HepG2 (cell line): ENCODE measurements at regions not wholly inside any gene's neighbourhood (a gene's known extent, or its start where the extent isn't known, plus 50 kb on each side); places are given as distances from the start of the nearest gene placed in this dataset.

Experiments used
- ATAC-seq: fragments of 200-7000 bp; cut with Tn5 transposase; 3 replicates; pipeline ENCODE4 v1.9.1; 2020; ENCODE audit warnings: mild to moderate bottlenecking, moderate library complexity
- BruUV-seq: library from RNA; stranded (reverse); fragments of 400-500 nt; replicated peaks from 2 replicates; lab custom pipeline; 2021; lab: Mats Ljungman, UMichigan
- CTCF ChIA-PET: fragments of 300-600 bp; formaldehyde crosslinking; extraction: SDS; loops from one replicate; lab custom pipeline; 2021; ENCODE audit warnings: low total read pairs, inconsistent platforms, low intra/inter-chr PET ratio; lab: Yijun Ruan, JAX
- POLR2A ChIA-PET: fragments of 350-600 bp; sonication (Branson Sonifier 250); formaldehyde crosslinking; loops from one replicate; lab custom pipeline; 2020; ENCODE audit warnings: antibody characterized with exemption, inconsistent platforms; lab: Yijun Ruan, JAX
- DNase-seq: peaks from one replicate; pipeline ENCODE4 v3.0.0-alpha.2; 2015; ENCODE audit warnings: low spot score
- FAIRE-seq: peaks from 3 replicates; lab custom pipeline; 2011; peaks lifted over from hg19 to GRCh38; lab: Jason Lieb, UNC
- H2AFZ ChIP-seq: one replicate; pipeline ENCODE4 v1.6.1; 2011; ENCODE audit warnings: low read length, inconsistent platforms
- H3K27ac ChIP-seq: fragments of 300-600 bp; 3 replicates; pipeline ENCODE4 v1.8.0; 2011; ENCODE audit warnings: mixed run types, mild to moderate bottlenecking, mixed read lengths, low read length, inconsistent platforms; ENCODE audit not compliant: insufficient read depth; ENCODE audit errors: extremely low read length
- H3K27me3 ChIP-seq, 2 experiments: fragments of 200-600 bp in 1 of 2; 2 replicates in 1 of 2; 3 replicates in 1 of 2; pipeline versions ENCODE4 v1.6.0 to v1.8.0; 2011; ENCODE audit warnings: low read length in 2 of 2, mild to moderate bottlenecking in 2 of 2, moderate library complexity in 2 of 2, inconsistent platforms in 1 of 2; ENCODE audit not compliant: insufficient read depth in 2 of 2, control insufficient read depth in 1 of 2
- H3K36me3 ChIP-seq, 2 experiments: fragments of 200-600 bp in 1 of 2; replicated peaks in 1 of 2; 2 replicates in 1 of 2; 3 replicates in 1 of 2; pipeline versions ENCODE4 v1.5.1 to v1.8.0; 2011; ENCODE audit warnings: low read length in 2 of 2, inconsistent platforms in 1 of 2; ENCODE audit not compliant: insufficient read depth in 2 of 2, control insufficient read depth in 1 of 2
- H3K4me1 ChIP-seq: 2 replicates; pipeline ENCODE4 v1.5.1; 2012; ENCODE audit warnings: low read length, inconsistent platforms; ENCODE audit not compliant: insufficient read depth
- H3K4me2 ChIP-seq: 2 replicates; pipeline ENCODE4 v1.6.0; 2011; ENCODE audit warnings: low read depth, low read length, inconsistent platforms
- H3K4me3 ChIP-seq, 3 experiments: fragments of 200-600 bp in 1 of 3; sonication (generic), shearing (Covaris generic) in 1 of 3; replicated peaks in 1 of 3; 2 replicates each; pipeline ENCODE4 v1.5.1; 2011 to 2016; ENCODE audit warnings: low read length in 3 of 3, inconsistent platforms in 2 of 3, low read depth in 2 of 3, mild to moderate bottlenecking in 2 of 3, control low read depth in 1 of 3, mixed read lengths in 1 of 3; ENCODE audit not compliant: insufficient read depth in 1 of 3
- H3K79me2 ChIP-seq: one replicate; pipeline ENCODE4 v1.6.1; 2011; ENCODE audit warnings: low read length, inconsistent platforms; ENCODE audit not compliant: insufficient read depth
- H3K9ac ChIP-seq: 2 replicates; pipeline ENCODE4 v1.6.0; 2011; ENCODE audit warnings: mild to moderate bottlenecking, low read depth, low read length, inconsistent platforms; ENCODE audit not compliant: insufficient read depth
- H3K9me3 ChIP-seq: 2 replicates; pipeline ENCODE4 v1.5.1; 2012; ENCODE audit warnings: mild to moderate bottlenecking, low read length
- H4K20me1 ChIP-seq: 2 replicates; pipeline ENCODE4 v1.6.0; 2011; ENCODE audit warnings: inconsistent platforms, mild to moderate bottlenecking, low read length, moderate library complexity; ENCODE audit not compliant: insufficient read depth
- MAFF ChIP-seq: IDR thresholded peaks from 2 replicates; pipeline ENCODE4 v1.6.1; 2011; ENCODE audit warnings: low read depth, low read length, improper control_type of control experiment
- NFIB ChIP-seq: sonication (generic); formaldehyde crosslinking; IDR thresholded peaks from 2 replicates; pipeline ENCODE4 v1.9.0; 2021; ENCODE audit warnings: missing genetic modification reagents, mild to moderate bottlenecking, borderline replicate concordance
- POLR2G ChIP-seq: fragments of 200-400 bp; formaldehyde crosslinking; IDR thresholded peaks from 2 replicates; pipeline ENCODE4 v1.6.1; 2018; ENCODE audit warnings: mild to moderate bottlenecking, low read depth, low read length, moderate library complexity
- TFAP4 ChIP-seq: sonication (generic); IDR thresholded peaks from 2 replicates; pipeline ENCODE4 v1.6.1; 2016; ENCODE audit warnings: low read depth, borderline replicate concordance
- ZNF124 ChIP-seq: sonication (generic); formaldehyde crosslinking; IDR thresholded peaks from 2 replicates; pipeline ENCODE4 v1.4.0; 2020; ENCODE audit warnings: missing genetic modification reagents
- ZNF24 ChIP-seq: fragments of 450-650 bp; IDR thresholded peaks from 2 replicates; pipeline ENCODE4 v1.6.1; 2017; ENCODE audit warnings: antibody characterized with exemption, mild to moderate bottlenecking
- ZNF431 ChIP-seq: sonication (generic); formaldehyde crosslinking; IDR thresholded peaks from 2 replicates; pipeline ENCODE4 v1.9.0; 2022; ENCODE audit warnings: missing genetic modification reagents, low read depth, mild to moderate bottlenecking, borderline replicate concordance
- WGBS: methylation state at CpG from one replicate; pipeline ENCODE4 v1.1.6; 2017; ENCODE audit warnings: low lambda C conversion rate; 5-methylcytosine and 5-hydroxymethylcytosine counted together
- in situ Hi-C: cut with HindIII; loops from 2 replicates; pipeline ENCODE4 v1.10.0; 2017; ENCODE audit warnings: low pct_unique_long_range_greater_than_20kb; ENCODE audit not compliant: extremely low pct_ligation_motif_present
- intact Hi-C: fragments of 100-400 bp; cut with micrococcal nuclease; formaldehyde crosslinking; loops from one replicate; pipeline ENCODE4 v1.10.0; 2022; ENCODE audit not compliant: unreplicated experiment
- TF ChIP-seq, protein P1 (sequence below): sonication (generic); formaldehyde crosslinking; conservative IDR thresholded peaks from 2 replicates; pipeline ENCODE4 v1.4.0; 2020; ENCODE audit warnings: missing genetic modification reagents
- TF ChIP-seq, protein P2 (sequence below): IDR thresholded peaks from 2 replicates; pipeline ENCODE4 v1.6.1; 2012; ENCODE audit warnings: low read length, improper control_type of control experiment
- TF ChIP-seq, protein P3 (sequence below): sonication (generic); formaldehyde crosslinking; IDR thresholded peaks from 2 replicates; pipeline ENCODE4 v1.9.0; 2021; ENCODE audit warnings: mild to moderate bottlenecking, missing genetic modification reagents

DNA sequence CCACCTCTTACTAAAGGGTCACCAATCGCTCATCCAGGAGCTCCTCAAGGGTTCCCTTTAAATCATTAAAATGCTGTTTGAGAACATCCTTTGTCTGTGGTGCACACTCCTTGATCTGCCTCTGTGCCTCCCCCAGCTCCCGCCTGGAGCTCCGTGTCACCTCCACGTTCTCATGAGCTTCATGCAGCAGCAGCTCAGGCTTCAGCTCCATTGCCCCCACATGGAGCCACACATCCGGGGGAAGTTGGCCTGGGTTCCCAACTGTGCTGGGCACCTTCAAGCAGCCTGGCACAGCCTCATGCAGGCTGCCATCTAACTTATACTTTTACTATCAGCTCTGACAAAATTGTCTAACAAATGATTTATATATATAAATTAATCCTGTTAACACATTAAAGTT is 585.8 kb upstream of the FAM174A start:
- no peak overlapping the region for H2AFZ ChIP-seq

More for the DNA sequence above, 585.8 kb upstream of the FAM174A start:
- H3K9ac ChIP-seq: no peak overlapping the region
- H3K36me3 ChIP-seq: no peaks in the 10 kb centered on the region
- H4K20me1 ChIP-seq: 0 out of 2 replicates have a peak, but pooled peaks cover 2% of the 10 kb centered on the region
- no peak overlapping the region for H3K4me3 ChIP-seq
- no peak for TF ChIP-seq POLR2G
- TF ChIP-seq, protein P1, sequence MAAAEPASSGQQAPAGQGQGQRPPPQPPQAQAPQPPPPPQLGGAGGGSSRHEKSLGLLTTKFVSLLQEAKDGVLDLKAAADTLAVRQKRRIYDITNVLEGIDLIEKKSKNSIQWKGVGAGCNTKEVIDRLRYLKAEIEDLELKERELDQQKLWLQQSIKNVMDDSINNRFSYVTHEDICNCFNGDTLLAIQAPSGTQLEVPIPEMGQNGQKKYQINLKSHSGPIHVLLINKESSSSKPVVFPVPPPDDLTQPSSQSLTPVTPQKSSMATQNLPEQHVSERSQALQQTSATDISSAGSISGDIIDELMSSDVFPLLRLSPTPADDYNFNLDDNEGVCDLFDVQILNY (CRISPR knock-in tag): no peak
- no peak for TF ChIP-seq MAFF
- no peak for TF ChIP-seq TFAP4
- TF ChIP-seq, protein P2, sequence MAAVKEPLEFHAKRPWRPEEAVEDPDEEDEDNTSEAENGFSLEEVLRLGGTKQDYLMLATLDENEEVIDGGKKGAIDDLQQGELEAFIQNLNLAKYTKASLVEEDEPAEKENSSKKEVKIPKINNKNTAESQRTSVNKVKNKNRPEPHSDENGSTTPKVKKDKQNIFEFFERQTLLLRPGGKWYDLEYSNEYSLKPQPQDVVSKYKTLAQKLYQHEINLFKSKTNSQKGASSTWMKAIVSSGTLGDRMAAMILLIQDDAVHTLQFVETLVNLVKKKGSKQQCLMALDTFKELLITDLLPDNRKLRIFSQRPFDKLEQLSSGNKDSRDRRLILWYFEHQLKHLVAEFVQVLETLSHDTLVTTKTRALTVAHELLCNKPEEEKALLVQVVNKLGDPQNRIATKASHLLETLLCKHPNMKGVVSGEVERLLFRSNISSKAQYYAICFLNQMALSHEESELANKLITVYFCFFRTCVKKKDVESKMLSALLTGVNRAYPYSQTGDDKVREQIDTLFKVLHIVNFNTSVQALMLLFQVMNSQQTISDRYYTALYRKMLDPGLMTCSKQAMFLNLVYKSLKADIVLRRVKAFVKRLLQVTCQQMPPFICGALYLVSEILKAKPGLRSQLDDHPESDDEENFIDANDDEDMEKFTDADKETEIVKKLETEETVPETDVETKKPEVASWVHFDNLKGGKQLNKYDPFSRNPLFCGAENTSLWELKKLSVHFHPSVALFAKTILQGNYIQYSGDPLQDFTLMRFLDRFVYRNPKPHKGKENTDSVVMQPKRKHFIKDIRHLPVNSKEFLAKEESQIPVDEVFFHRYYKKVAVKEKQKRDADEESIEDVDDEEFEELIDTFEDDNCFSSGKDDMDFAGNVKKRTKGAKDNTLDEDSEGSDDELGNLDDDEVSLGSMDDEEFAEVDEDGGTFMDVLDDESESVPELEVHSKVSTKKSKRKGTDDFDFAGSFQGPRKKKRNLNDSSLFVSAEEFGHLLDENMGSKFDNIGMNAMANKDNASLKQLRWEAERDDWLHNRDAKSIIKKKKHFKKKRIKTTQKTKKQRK: no peak
- no peak for TF ChIP-seq ZNF431 (CRISPR knock-in tag)
- no peak for TF ChIP-seq NFIB (CRISPR knock-in tag)
- TF ChIP-seq ZNF24: no peak
- TF ChIP-seq ZNF124 (CRISPR knock-in tag): no peak
- TF ChIP-seq, protein P3, sequence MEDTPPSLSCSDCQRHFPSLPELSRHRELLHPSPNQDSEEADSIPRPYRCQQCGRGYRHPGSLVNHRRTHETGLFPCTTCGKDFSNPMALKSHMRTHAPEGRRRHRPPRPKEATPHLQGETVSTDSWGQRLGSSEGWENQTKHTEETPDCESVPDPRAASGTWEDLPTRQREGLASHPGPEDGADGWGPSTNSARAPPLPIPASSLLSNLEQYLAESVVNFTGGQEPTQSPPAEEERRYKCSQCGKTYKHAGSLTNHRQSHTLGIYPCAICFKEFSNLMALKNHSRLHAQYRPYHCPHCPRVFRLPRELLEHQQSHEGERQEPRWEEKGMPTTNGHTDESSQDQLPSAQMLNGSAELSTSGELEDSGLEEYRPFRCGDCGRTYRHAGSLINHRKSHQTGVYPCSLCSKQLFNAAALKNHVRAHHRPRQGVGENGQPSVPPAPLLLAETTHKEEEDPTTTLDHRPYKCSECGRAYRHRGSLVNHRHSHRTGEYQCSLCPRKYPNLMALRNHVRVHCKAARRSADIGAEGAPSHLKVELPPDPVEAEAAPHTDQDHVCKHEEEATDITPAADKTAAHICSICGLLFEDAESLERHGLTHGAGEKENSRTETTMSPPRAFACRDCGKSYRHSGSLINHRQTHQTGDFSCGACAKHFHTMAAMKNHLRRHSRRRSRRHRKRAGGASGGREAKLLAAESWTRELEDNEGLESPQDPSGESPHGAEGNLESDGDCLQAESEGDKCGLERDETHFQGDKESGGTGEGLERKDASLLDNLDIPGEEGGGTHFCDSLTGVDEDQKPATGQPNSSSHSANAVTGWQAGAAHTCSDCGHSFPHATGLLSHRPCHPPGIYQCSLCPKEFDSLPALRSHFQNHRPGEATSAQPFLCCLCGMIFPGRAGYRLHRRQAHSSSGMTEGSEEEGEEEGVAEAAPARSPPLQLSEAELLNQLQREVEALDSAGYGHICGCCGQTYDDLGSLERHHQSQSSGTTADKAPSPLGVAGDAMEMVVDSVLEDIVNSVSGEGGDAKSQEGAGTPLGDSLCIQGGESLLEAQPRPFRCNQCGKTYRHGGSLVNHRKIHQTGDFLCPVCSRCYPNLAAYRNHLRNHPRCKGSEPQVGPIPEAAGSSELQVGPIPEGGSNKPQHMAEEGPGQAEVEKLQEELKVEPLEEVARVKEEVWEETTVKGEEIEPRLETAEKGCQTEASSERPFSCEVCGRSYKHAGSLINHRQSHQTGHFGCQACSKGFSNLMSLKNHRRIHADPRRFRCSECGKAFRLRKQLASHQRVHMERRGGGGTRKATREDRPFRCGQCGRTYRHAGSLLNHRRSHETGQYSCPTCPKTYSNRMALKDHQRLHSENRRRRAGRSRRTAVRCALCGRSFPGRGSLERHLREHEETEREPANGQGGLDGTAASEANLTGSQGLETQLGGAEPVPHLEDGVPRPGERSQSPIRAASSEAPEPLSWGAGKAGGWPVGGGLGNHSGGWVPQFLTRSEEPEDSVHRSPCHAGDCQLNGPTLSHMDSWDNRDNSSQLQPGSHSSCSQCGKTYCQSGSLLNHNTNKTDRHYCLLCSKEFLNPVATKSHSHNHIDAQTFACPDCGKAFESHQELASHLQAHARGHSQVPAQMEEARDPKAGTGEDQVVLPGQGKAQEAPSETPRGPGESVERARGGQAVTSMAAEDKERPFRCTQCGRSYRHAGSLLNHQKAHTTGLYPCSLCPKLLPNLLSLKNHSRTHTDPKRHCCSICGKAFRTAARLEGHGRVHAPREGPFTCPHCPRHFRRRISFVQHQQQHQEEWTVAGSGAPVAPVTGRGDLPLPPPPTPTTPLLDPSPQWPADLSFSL: no peak
- CTCF ChIA-PET: no interaction called here
- WGBS: 0% methylated on average over 3 of the region's 5 CpGs
- BruUV-seq: no TSS peak
- in situ Hi-C loops (no loop called here), intact Hi-C loops (no loop called here)
- H3K9me3 ChIP-seq: no peaks in the 10 kb centered on the region
- no peak for DNase-seq
- ATAC-seq: no peak
- H3K4me1 ChIP-seq: no peaks in the 10 kb centered on the region
- no peak overlapping the region for H3K27ac ChIP-seq
- H3K79me2 ChIP-seq: no peaks in the 10 kb centered on the region
- H3K27me3 ChIP-seq: no peaks in the 10 kb centered on the region
- POLR2A ChIA-PET: no interaction called here
- H3K4me2 ChIP-seq: no peak overlapping the region
- no peak for FAIRE-seq
